K562 (cell line): ENCODE measurements at regions not wholly inside any gene's neighbourhood (a gene's known extent, or its start where the extent isn't known, plus 50 kb on each side); places are given as distances from the start of the nearest gene placed in this dataset.
A peak's percentile ranks its signal among the peaks of the same experiment; 100 is the strongest.

Experiments used
- ATAC-seq: fragments of 200-7000 bp; cut with Tn5 transposase; 3 replicates; pipeline ENCODE4 v1.9.1; 2020; ENCODE audit warnings: moderate library complexity
- BruUV-seq: library from RNA; stranded (reverse); fragments of 400-500 nt; replicated peaks from 2 replicates; lab custom pipeline; 2021; lab: Mats Ljungman, UMichigan
- CTCF ChIA-PET: fragments of 300-600 bp; formaldehyde crosslinking; extraction: SDS; loops from one replicate; lab custom pipeline; 2021; ENCODE audit warnings: low intra/inter-chr PET ratio; lab: Yijun Ruan, JAX
- POLR2A ChIA-PET: fragments of 300-600, 350-650 bp; sonication (Branson Sonifier 250); formaldehyde crosslinking; extraction: SDS; loops from one replicate; lab custom pipeline; 2021; ENCODE audit warnings: antibody characterized with exemption, inconsistent platforms; lab: Yijun Ruan, JAX
- DNase-seq, 4 experiments: peaks; one replicate each; pipeline versions ENCODE4 v3.0.0 to v3.0.0-alpha.2; 2011 to 2018; ENCODE audit warnings: low spot score in 3 of 4, mixed read lengths in 3 of 4; ENCODE audit errors: extremely low read depth in 1 of 4
- FAIRE-seq: peaks from 2 replicates; lab custom pipeline; 2011; peaks lifted over from hg19 to GRCh38; lab: Jason Lieb, UNC
- H2AFZ ChIP-seq: 2 replicates; pipeline ENCODE4 v1.6.0; 2011; ENCODE audit warnings: low read depth, low read length, control low read depth, inconsistent platforms
- H3K27ac ChIP-seq: fragments of 200-600 bp; 3 replicates; pipeline ENCODE4 v1.8.0; 2011; ENCODE audit warnings: low read depth, mild to moderate bottlenecking, control low read depth, inconsistent platforms, low read length, moderate library complexity, mixed read lengths; ENCODE audit errors: extremely low read depth
- H3K27me3 ChIP-seq, 2 experiments: fragments of 300-600 bp in 1 of 2; 2 replicates in 1 of 2; 3 replicates in 1 of 2; pipeline versions ENCODE4 v1.6.0 to v1.8.0; 2011; ENCODE audit warnings: inconsistent platforms in 2 of 2, low read length in 2 of 2, mild to moderate bottlenecking in 1 of 2, mixed read lengths in 1 of 2, moderate library complexity in 1 of 2; ENCODE audit not compliant: control insufficient read depth in 2 of 2, insufficient read depth in 2 of 2
- H3K36me3 ChIP-seq: fragments of 300-600 bp; 3 replicates; pipeline ENCODE4 v1.8.0; 2011; ENCODE audit warnings: mild to moderate bottlenecking, low read length, inconsistent platforms; ENCODE audit not compliant: control insufficient read depth, insufficient read depth
- H3K4me1 ChIP-seq, 2 experiments: fragments of 200-600 bp in 1 of 2; replicated peaks in 1 of 2; 2 replicates in 1 of 2; 3 replicates in 1 of 2; pipeline versions ENCODE4 v1.5.1 to v1.8.0; 2011; ENCODE audit warnings: inconsistent platforms in 2 of 2, low read length in 2 of 2, mild to moderate bottlenecking in 1 of 2, mixed read lengths in 1 of 2, moderate library complexity in 1 of 2; ENCODE audit not compliant: control insufficient read depth in 2 of 2, insufficient read depth in 2 of 2
- H3K4me2 ChIP-seq: 2 replicates; pipeline ENCODE4 v1.6.1; 2011; ENCODE audit warnings: low read length, control low read depth, inconsistent platforms, mixed read lengths; ENCODE audit not compliant: insufficient read depth
- H3K4me3 ChIP-seq: fragments of 200-600 bp; sonication (generic), shearing (Covaris generic); 2 replicates; pipeline ENCODE4 v1.5.1; 2016; ENCODE audit warnings: control low read depth, inconsistent platforms
- H3K79me2 ChIP-seq: fragments of 200-600 bp; 3 replicates; pipeline ENCODE4 v1.8.0; 2011; ENCODE audit warnings: low read length, inconsistent platforms; ENCODE audit not compliant: control insufficient read depth, insufficient read depth
- H3K9ac ChIP-seq, 2 experiments: 2 replicates each; pipeline versions ENCODE4 v1.6.0 to v1.6.1; 2011; ENCODE audit warnings: low read depth in 2 of 2, low read length in 2 of 2, control low read depth in 1 of 2, inconsistent platforms in 1 of 2, mild to moderate bottlenecking in 1 of 2, mixed read lengths in 1 of 2; ENCODE audit not compliant: insufficient read depth in 1 of 2
- H3K9me1 ChIP-seq: one replicate; pipeline ENCODE4 v1.6.0; 2011; ENCODE audit warnings: inconsistent platforms, mild to moderate bottlenecking, low read length, moderate library complexity; ENCODE audit not compliant: control insufficient read depth, insufficient read depth
- H3K9me3 ChIP-seq: replicated peaks from 2 replicates; pipeline ENCODE4 v1.5.1; 2011; ENCODE audit warnings: low read depth, low read length, inconsistent platforms; ENCODE audit not compliant: control insufficient read depth, insufficient read depth
- H4K20me1 ChIP-seq: replicated peaks from 2 replicates; pipeline ENCODE4 v1.6.1; 2011; ENCODE audit warnings: low read length, inconsistent platforms, mixed read lengths; ENCODE audit not compliant: control insufficient read depth, insufficient read depth
- ADNP ChIP-seq: fragments of 200-800 bp; sonication (Bioruptor generic); IDR thresholded peaks from 2 replicates; pipeline ENCODE4 v1.6.1; 2016; ENCODE audit warnings: missing genetic modification characterization, missing compliant biosample characterization
- BRD4 ChIP-seq: fragments of 200-600 bp; sonication (generic); IDR thresholded peaks from 2 replicates; pipeline ENCODE4 v1.6.1; 2017; ENCODE audit warnings: inconsistent platforms
- ETV1 ChIP-seq: fragments of 450-650 bp; conservative IDR thresholded peaks from 2 replicates; pipeline ENCODE4 v1.6.1; 2016; ENCODE audit warnings: missing genetic modification characterization, control low read depth, low read depth, missing compliant biosample characterization
- FIP1L1 ChIP-seq: fragments of 200-400 bp; formaldehyde crosslinking; IDR thresholded peaks from 2 replicates; pipeline ENCODE4 v1.6.1; 2018; ENCODE audit warnings: mild to moderate bottlenecking, low read depth, low read length; ENCODE audit not compliant: poor library complexity, severe bottlenecking
- FOSL1 ChIP-seq: fragments of 200-800 bp; sonication (Bioruptor generic); conservative IDR thresholded peaks from 2 replicates; pipeline ENCODE4 v1.6.1; 2016; ENCODE audit warnings: missing genetic modification characterization, missing compliant biosample characterization
- FUS ChIP-seq: fragments of 200-400 bp; formaldehyde crosslinking; optimal IDR thresholded peaks from 2 replicates; pipeline ENCODE3; 2017; ENCODE audit warnings: low read depth, low read length
- ID3 ChIP-seq, 2 experiments: fragments of 250-450 bp in 1 of 2; fragments of 450-650 bp in 1 of 2; sonication (Bioruptor Pico) in 1 of 2; IDR thresholded peaks; 2 replicates each; pipeline versions ENCODE4 v1.6.1 to v1.8.0; 2016 to 2021; ENCODE audit warnings: mild to moderate bottlenecking in 2 of 2, moderate library complexity in 2 of 2, missing compliant biosample characterization in 1 of 2, missing genetic modification characterization in 1 of 2
- MTF1 ChIP-seq: fragments of 250-450 bp; sonication (Bioruptor Pico); IDR thresholded peaks from 2 replicates; pipeline ENCODE4 v1.9.0; 2021; ENCODE audit warnings: moderate library complexity, mild to moderate bottlenecking, inconsistent platforms, borderline replicate concordance
- SIRT6 ChIP-seq: IDR thresholded peaks from one replicate; pipeline ENCODE4 v1.6.1; 2012; ENCODE audit warnings: low read depth, mild to moderate bottlenecking, control low read depth, inconsistent platforms, low read length, moderate library complexity
- TBP ChIP-seq: optimal IDR thresholded peaks from 2 replicates; pipeline ENCODE3; 2011; ENCODE audit warnings: low read depth, low read length, improper control_type of control experiment
- ZBTB49 ChIP-seq: sonication (generic); formaldehyde crosslinking; IDR thresholded peaks from 2 replicates; pipeline ENCODE4 v1.8.0; 2022; ENCODE audit warnings: missing genetic modification reagents, mild to moderate bottlenecking, borderline replicate concordance
- ZSCAN29 ChIP-seq: fragments of 450-650 bp; IDR thresholded peaks from 2 replicates; pipeline ENCODE4 v1.6.1; 2017
- WGBS: fragments of 100-300 bp; shearing (Covaris generic); methylation state at CpG from one replicate; pipeline ENCODE4 v1.1.6; 2016; ENCODE audit warnings: low coverage, mixed read lengths; ENCODE audit not compliant: insufficient coverage; ENCODE audit errors: missing lambda C conversion rate; 5-methylcytosine and 5-hydroxymethylcytosine counted together
- in situ Hi-C: fragments of 300-500 bp; cut with MboI; formaldehyde crosslinking; loops from 4 replicates; pipeline ENCODE4 v1.15.0; 2018; ENCODE audit warnings: inconsistent platforms, mixed read lengths
- intact Hi-C: fragments of 100-400 bp; cut with micrococcal nuclease; formaldehyde crosslinking; loops from 2 replicates; pipeline ENCODE4 v1.14.2; 2022
- TF ChIP-seq, protein P1 (sequence below): fragments of 250-450 bp; sonication (Bioruptor Pico); IDR thresholded peaks from 2 replicates; pipeline ENCODE4 v1.4.0; 2020; ENCODE audit warnings: mild to moderate bottlenecking, moderate library complexity, borderline replicate concordance
- TF ChIP-seq, protein P2 (sequence below): fragments of 450-650 bp; conservative IDR thresholded peaks from 2 replicates; pipeline ENCODE4 v1.6.1; 2016; ENCODE audit warnings: missing genetic modification characterization, low read depth, mild to moderate bottlenecking, control low read depth, missing compliant biosample characterization

DNA sequence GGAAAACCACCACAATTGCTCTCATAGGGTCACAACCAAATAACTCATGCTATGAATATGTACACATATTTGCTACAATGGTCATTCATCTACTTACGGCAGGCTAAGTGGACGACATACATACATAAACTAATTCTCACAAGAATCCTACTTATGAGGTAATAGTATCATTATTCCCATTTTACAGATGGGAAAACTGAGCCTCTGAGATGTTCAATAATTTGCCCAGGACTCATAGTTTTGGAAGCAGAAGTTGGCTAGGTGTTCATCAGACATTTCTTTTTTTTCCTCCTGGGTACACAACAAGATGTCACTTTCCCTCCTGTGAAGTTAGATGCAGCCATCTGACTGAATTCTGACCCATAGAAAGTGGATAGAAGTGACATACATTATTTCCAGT lies 89.0 kb upstream of the PKDCC start (continued):
- TF ChIP-seq ID3 (CRISPR knock-in tag; IDR thresholded peaks at IDR 0.05) = no peak
- no peak for TF ChIP-seq ID3 (tag; IDR thresholded peaks at IDR 0.05)
- peak; percentile 64; the same call in 1 of the 2 replicates for TF ChIP-seq ADNP (tag)
- no peak for TF ChIP-seq ZSCAN29
- no peak for TF ChIP-seq FOSL1 (tag)
- no peak for TF ChIP-seq SIRT6
- TF ChIP-seq MTF1 (CRISPR knock-in tag) = no peak
- TF ChIP-seq, protein P1, sequence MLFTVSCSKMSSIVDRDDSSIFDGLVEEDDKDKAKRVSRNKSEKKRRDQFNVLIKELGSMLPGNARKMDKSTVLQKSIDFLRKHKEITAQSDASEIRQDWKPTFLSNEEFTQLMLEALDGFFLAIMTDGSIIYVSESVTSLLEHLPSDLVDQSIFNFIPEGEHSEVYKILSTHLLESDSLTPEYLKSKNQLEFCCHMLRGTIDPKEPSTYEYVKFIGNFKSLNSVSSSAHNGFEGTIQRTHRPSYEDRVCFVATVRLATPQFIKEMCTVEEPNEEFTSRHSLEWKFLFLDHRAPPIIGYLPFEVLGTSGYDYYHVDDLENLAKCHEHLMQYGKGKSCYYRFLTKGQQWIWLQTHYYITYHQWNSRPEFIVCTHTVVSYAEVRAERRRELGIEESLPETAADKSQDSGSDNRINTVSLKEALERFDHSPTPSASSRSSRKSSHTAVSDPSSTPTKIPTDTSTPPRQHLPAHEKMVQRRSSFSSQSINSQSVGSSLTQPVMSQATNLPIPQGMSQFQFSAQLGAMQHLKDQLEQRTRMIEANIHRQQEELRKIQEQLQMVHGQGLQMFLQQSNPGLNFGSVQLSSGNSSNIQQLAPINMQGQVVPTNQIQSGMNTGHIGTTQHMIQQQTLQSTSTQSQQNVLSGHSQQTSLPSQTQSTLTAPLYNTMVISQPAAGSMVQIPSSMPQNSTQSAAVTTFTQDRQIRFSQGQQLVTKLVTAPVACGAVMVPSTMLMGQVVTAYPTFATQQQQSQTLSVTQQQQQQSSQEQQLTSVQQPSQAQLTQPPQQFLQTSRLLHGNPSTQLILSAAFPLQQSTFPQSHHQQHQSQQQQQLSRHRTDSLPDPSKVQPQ (CRISPR knock-in tag) = no peak
- TF ChIP-seq BRD4 = no peak

DNA sequence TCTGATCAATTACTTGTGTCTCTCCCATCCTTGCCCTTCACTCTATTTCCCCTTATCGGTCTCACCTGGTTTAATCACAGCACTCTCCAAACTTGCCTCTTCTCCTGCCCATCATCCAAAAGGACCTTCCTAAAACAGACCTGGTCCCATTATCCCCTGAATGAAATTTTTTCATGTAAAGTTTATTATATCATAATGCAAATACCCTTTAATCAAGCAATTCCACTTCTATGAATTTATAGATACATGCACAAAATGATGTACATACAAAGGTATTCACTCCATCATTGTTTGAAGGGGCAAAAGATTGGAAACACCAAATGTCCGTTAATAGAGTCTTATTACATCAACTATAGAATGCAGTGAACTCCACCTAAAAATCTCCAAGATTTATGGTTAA lies 88.1 kb upstream of the PKDCC start:
- peaks cover 0 to 12% of the 10 kb centered on the region in 2 experiments; a peak in 2 of 5 replicates for H3K27me3 ChIP-seq
- H3K4me3 ChIP-seq = no peak overlapping the region
- POLR2A ChIA-PET = no interaction called here
- in situ Hi-C loops = no loop called here
- ATAC-seq = no peak
- CTCF ChIA-PET = no interaction called here
- H3K9me1 ChIP-seq = no peaks in the 10 kb centered on the region
- no peak overlapping the region for H3K9ac ChIP-seq
- no peak for TF ChIP-seq FIP1L1
- TF ChIP-seq ZBTB49 (CRISPR knock-in tag) = no peak
- TF ChIP-seq FUS = no peak
- no peak for TF ChIP-seq ETV1 (tag)
- no peak for TF ChIP-seq TBP
- TF ChIP-seq, protein P2, sequence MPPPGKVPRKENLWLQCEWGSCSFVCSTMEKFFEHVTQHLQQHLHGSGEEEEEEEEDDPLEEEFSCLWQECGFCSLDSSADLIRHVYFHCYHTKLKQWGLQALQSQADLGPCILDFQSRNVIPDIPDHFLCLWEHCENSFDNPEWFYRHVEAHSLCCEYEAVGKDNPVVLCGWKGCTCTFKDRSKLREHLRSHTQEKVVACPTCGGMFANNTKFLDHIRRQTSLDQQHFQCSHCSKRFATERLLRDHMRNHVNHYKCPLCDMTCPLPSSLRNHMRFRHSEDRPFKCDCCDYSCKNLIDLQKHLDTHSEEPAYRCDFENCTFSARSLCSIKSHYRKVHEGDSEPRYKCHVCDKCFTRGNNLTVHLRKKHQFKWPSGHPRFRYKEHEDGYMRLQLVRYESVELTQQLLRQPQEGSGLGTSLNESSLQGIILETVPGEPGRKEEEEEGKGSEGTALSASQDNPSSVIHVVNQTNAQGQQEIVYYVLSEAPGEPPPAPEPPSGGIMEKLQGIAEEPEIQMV (tag) = no peak
- TF ChIP-seq, all 486 proteins: peak for 0
- H3K4me1 ChIP-seq = no peaks in the 10 kb centered on the region
- intact Hi-C loops = no loop called here
- no peak for DNase-seq
- no peak overlapping the region for H2AFZ ChIP-seq
- no peaks in the 10 kb centered on the region for H4K20me1 ChIP-seq
- H3K79me2 ChIP-seq = no peaks in the 10 kb centered on the region
- H3K9me3 ChIP-seq = no peaks in the 10 kb centered on the region
- H3K27ac ChIP-seq = no peak overlapping the region
- FAIRE-seq = no peak
- no peak overlapping the region for H3K4me2 ChIP-seq
- H3K36me3 ChIP-seq = no peaks in the 10 kb centered on the region
- 3% methylated on average over 2 of the region's 2 CpGs for WGBS
- BruUV-seq = no TSS peak
